ENCODE measurements at regions not wholly inside any gene's neighbourhood (a gene's known extent, or its start where the extent isn't known, plus 50 kb on each side); places are given as distances from the start of the nearest gene placed in this dataset.

GRCh38 chr9:82353631-82354278 lies 365.2 kb downstream of the SPATA31D1 start:
- TF ChIP-seq POLR2A (IDR thresholded peaks at IDR 0.05) (no peak), CTCF (IDR thresholded peaks at IDR 0.05) (no peak)

Measured in lower leg skin (tissue), 3 donors.